ENCODE measurements at regions not wholly inside any gene's neighbourhood (a gene's known extent, or its start where the extent isn't known, plus 50 kb on each side); places are given as distances from the start of the nearest gene placed in this dataset.

DNA sequence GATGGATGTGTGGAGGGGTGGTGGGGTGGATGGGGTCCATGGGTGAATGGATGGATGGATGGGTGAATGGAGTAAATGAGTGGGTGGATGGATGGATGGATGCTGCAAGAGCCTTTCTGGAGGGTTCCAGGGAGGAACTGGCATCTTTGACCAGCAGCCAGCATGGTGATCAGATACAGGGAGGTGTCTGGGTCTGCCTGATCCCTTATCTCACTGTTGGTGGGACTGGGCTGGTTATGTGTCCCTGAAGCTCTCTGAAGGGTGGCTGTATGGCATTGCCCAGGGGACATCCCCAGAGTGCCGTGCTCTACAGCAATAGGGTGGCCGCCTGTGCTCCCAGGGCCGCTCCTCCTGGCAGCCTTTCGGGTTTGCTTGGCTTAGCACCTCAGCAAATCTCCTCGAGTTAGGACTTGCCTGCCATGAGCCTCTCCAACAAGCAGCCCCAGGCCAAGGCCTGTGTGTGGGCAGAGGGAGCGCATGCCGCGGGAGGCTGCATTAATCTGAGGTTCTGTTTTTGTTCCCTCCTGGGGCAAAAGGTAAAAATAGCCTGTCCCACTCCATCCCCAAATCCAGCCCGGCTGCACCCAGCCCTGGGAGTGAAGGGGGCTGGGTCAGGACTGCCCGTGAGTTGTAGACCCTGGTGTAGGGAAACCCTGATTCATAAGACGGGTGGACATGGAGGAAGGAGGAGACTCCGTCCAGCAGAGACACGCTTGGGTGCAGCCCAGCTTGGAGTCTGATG lies 165.4 kb downstream of the SEC14L1 start (continued):
- TF ChIP-seq, protein P1, sequence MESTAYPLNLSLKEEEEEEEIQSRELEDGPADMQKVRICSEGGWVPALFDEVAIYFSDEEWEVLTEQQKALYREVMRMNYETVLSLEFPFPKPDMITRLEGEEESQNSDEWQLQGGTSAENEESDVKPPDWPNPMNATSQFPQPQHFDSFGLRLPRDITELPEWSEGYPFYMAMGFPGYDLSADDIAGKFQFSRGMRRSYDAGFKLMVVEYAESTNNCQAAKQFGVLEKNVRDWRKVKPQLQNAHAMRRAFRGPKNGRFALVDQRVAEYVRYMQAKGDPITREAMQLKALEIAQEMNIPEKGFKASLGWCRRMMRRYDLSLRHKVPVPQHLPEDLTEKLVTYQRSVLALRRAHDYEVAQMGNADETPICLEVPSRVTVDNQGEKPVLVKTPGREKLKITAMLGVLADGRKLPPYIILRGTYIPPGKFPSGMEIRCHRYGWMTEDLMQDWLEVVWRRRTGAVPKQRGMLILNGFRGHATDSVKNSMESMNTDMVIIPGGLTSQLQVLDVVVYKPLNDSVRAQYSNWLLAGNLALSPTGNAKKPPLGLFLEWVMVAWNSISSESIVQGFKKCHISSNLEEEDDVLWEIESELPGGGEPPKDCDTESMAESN (CRISPR knock-in tag; conservative IDR thresholded peaks at IDR 0.05): no peak
- no peak for TF ChIP-seq GABPA (IDR thresholded peaks at IDR 0.05; ENCODE audit: low read depth, low read length)
- no peak for TF ChIP-seq GABPA (CRISPR knock-in tag; IDR thresholded peaks at IDR 0.05; ENCODE audit: low read depth)
- TF ChIP-seq MTA1 (CRISPR knock-in tag; IDR thresholded peaks at IDR 0.05; ENCODE audit: borderline replicate concordance): no peak
- no peak for TF ChIP-seq GATAD2A (CRISPR knock-in tag; IDR thresholded peaks at IDR 0.05)
- TF ChIP-seq AGO1 (IDR thresholded peaks at IDR 0.05; ENCODE audit: low read depth, low read length, poor library complexity, severe bottlenecking): no peak
- no peak for TF ChIP-seq ARNTL (CRISPR knock-in tag; IDR thresholded peaks at IDR 0.05)
- TF ChIP-seq ZNF160 (CRISPR knock-in tag; IDR thresholded peaks at IDR 0.05): no peak
- TF ChIP-seq, protein P2, sequence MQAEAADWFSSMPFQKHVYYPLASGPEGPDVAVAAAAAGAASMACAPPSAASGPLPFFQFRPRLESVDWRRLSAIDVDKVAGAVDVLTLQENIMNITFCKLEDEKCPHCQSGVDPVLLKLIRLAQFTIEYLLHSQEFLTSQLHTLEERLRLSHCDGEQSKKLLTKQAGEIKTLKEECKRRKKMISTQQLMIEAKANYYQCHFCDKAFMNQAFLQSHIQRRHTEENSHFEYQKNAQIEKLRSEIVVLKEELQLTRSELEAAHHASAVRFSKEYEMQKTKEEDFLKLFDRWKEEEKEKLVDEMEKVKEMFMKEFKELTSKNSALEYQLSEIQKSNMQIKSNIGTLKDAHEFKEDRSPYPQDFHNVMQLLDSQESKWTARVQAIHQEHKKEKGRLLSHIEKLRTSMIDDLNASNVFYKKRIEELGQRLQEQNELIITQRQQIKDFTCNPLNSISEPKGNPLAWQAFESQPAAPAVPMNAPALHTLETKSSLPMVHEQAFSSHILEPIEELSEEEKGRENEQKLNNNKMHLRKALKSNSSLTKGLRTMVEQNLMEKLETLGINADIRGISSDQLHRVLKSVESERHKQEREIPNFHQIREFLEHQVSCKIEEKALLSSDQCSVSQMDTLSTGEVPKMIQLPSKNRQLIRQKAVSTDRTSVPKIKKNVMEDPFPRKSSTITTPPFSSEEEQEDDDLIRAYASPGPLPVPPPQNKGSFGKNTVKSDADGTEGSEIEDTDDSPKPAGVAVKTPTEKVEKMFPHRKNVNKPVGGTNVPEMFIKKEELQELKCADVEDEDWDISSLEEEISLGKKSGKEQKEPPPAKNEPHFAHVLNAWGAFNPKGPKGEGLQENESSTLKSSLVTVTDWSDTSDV (CRISPR knock-in tag; IDR thresholded peaks at IDR 0.05): 0 out of 2 replicates have a peak, but pooled peaks have one; percentile 73
- no peak for TF ChIP-seq ZBTB7A (CRISPR knock-in tag; IDR thresholded peaks at IDR 0.05)
- TF ChIP-seq RFXANK (CRISPR knock-in tag; IDR thresholded peaks at IDR 0.05): no peak
- TF ChIP-seq ZNF230 (CRISPR knock-in tag; IDR thresholded peaks at IDR 0.05): no peak; the same call in 1 of the 2 replicates
- TF ChIP-seq, protein P3, sequence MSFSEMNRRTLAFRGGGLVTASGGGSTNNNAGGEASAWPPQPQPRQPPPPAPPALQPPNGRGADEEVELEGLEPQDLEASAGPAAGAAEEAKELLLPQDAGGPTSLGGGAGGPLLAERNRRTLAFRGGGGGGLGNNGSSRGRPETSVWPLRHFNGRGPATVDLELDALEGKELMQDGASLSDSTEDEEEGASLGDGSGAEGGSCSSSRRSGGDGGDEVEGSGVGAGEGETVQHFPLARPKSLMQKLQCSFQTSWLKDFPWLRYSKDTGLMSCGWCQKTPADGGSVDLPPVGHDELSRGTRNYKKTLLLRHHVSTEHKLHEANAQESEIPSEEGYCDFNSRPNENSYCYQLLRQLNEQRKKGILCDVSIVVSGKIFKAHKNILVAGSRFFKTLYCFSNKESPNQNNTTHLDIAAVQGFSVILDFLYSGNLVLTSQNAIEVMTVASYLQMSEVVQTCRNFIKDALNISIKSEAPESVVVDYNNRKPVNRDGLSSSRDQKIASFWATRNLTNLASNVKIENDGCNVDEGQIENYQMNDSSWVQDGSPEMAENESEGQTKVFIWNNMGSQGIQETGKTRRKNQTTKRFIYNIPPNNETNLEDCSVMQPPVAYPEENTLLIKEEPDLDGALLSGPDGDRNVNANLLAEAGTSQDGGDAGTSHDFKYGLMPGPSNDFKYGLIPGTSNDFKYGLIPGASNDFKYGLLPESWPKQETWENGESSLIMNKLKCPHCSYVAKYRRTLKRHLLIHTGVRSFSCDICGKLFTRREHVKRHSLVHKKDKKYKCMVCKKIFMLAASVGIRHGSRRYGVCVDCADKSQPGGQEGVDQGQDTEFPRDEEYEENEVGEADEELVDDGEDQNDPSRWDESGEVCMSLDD (CRISPR knock-in tag; IDR thresholded peaks at IDR 0.05; ENCODE audit: borderline replicate concordance): no peak
- TF ChIP-seq ZNF605 (CRISPR knock-in tag; IDR thresholded peaks at IDR 0.05): no peak
- TF ChIP-seq, protein P4, sequence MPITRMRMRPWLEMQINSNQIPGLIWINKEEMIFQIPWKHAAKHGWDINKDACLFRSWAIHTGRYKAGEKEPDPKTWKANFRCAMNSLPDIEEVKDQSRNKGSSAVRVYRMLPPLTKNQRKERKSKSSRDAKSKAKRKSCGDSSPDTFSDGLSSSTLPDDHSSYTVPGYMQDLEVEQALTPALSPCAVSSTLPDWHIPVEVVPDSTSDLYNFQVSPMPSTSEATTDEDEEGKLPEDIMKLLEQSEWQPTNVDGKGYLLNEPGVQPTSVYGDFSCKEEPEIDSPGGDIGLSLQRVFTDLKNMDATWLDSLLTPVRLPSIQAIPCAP (CRISPR knock-in tag; IDR thresholded peaks at IDR 0.05; ENCODE audit: low read depth): no peak
- no peak for TF ChIP-seq KLF13 (CRISPR knock-in tag; IDR thresholded peaks at IDR 0.05)
- TF ChIP-seq HIVEP1 (CRISPR knock-in tag; IDR thresholded peaks at IDR 0.05): no peak
- TF ChIP-seq ZNF878 (CRISPR knock-in tag; IDR thresholded peaks at IDR 0.05): 0 out of 2 replicates have a peak, but pooled peaks have one; percentile 15
- TF ChIP-seq PCBP2 (optimal IDR thresholded peaks at IDR 0.05; ENCODE audit: low read depth, low read length, poor library complexity, severe bottlenecking): no peak
- no peak for TF ChIP-seq ZNF781 (CRISPR knock-in tag; IDR thresholded peaks at IDR 0.05; ENCODE audit: borderline replicate concordance, not compliant biosample characterization)
- TF ChIP-seq ZNF720 (CRISPR knock-in tag; IDR thresholded peaks at IDR 0.05): no peak
- 0 out of 2 replicates have a peak, but pooled peaks have one; percentile 11 for TF ChIP-seq ZSCAN31 (CRISPR knock-in tag; IDR thresholded peaks at IDR 0.05; ENCODE audit: low read depth)
- TF ChIP-seq ELF1 (CRISPR knock-in tag; IDR thresholded peaks at IDR 0.05): no peak

All from HepG2 (cell line).